Duodenal mucosa (tissue), 2 donors: ENCODE measurements at regions not wholly inside any gene's neighbourhood (a gene's known extent, or its start where the extent isn't known, plus 50 kb on each side); places are given as distances from the start of the nearest gene placed in this dataset.

Source experiments
- H3K27ac ChIP-seq: one replicate; pipeline ENCODE4 v1.7.0; 2013; ENCODE audit warnings: low read depth, low read length
- H3K27me3 ChIP-seq, 2 donors: one replicate each; pipeline ENCODE4 v1.7.0; 2013; ENCODE audit warnings: low read length in 2 of 2, control low read depth in 1 of 2; ENCODE audit not compliant: insufficient read depth in 2 of 2, control insufficient read depth in 1 of 2
- H3K36me3 ChIP-seq, 2 donors: one replicate each; pipeline ENCODE4 v1.7.0; 2013; ENCODE audit warnings: low read length in 2 of 2, control low read depth in 1 of 2; ENCODE audit not compliant: insufficient read depth in 2 of 2, control insufficient read depth in 1 of 2
- H3K4me1 ChIP-seq, 2 donors: one replicate each; pipeline ENCODE4 v1.7.0; 2013; ENCODE audit warnings: low read length in 2 of 2, control low read depth in 1 of 2; ENCODE audit not compliant: insufficient read depth in 2 of 2, control insufficient read depth in 1 of 2
- H3K4me3 ChIP-seq, 2 donors: one replicate each; pipeline ENCODE4 v1.7.0; 2013; ENCODE audit warnings: low read length in 2 of 2, low read depth in 1 of 2
- H3K9ac ChIP-seq, 2 donors: one replicate each; pipeline ENCODE4 v1.7.0; 2013; ENCODE audit warnings: low read length in 2 of 2, low read depth in 1 of 2
- H3K9me3 ChIP-seq, 2 donors: one replicate each; pipeline ENCODE4 v1.7.0; 2013; ENCODE audit warnings: low read length in 2 of 2, control low read depth in 1 of 2; ENCODE audit not compliant: control insufficient read depth in 1 of 2

GRCh38 chr9:17003576-17004240, 131.1 kb upstream of the CNTLN start:
- peaks cover 0 to 3% of the 10 kb centered on the region in 2 donors for H3K4me1 ChIP-seq
- H3K4me3 ChIP-seq = no peak overlapping the region
- H3K9ac ChIP-seq = no peak overlapping the region
- H3K27ac ChIP-seq = no peak overlapping the region
- H3K9me3 ChIP-seq = no peaks in the 10 kb centered on the region
- no peaks in the 10 kb centered on the region for H3K27me3 ChIP-seq
- no peaks in the 10 kb centered on the region for H3K36me3 ChIP-seq

DNA sequence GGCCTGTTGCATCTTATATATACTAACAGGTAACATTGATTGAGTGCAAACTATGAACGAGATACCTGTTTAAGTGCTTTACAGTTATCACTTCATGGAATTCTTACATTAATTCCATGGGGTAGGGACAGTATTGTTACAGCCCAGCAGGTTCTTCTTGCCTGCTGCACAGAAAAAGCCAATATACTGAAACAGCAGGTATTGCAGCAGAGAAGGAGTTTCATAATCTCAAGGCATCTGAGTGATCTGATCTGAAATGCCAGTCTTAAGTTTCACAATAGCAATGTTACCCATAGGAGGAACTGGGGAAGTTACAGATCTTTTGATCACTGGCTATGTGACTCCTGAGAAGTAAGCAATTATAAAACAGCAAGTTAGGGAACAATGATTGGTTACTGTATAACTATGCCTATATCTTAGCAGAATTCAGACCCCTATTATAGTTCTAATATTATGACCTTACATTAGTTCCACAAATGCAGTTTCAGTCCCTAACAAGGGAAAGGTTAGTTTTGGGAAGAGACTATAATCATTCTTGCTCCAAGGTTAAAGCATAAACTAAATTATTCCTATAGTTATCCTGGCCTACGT, 126.5 kb upstream of the BNC2 start:
- no peaks in the 10 kb centered on the region for H3K4me1 ChIP-seq

DNA sequence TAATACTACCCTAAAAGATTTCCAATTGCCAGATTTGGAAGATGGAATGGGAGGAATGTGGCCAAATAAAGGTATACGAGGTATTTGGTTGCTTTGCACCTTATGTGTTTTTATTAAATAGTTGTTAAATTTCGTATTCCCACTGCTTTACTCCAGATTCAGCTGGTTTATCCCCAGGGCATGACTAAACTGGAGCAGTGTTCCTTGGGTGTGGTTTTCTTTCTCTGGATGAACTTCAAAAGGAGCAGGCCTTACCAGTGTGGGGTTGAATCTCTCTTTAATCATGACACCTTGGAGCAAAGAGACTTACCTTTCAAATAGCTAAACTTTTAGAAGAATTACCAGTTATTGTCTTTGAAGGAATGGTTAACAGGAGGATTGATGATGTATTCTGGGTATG, 121.7 kb upstream of the BNC2 start:
- Histone ChIP-seq H3K36me3 (no peaks in the 10 kb centered on the region), H3K27ac (no peak overlapping the region), H3K9me3 (peaks cover 9 to 11% of the 10 kb centered on the region in 2 donors), H3K9ac (no peak overlapping the region), H3K4me1 (no peaks in the 10 kb centered on the region), H3K4me3 (no peak overlapping the region), H3K27me3 (no peaks in the 10 kb centered on the region)

More for the DNA sequence above, 126.5 kb upstream of the BNC2 start:
- H3K9ac ChIP-seq = no peak overlapping the region
- H3K27ac ChIP-seq = no peak overlapping the region
- no peaks in the 10 kb centered on the region for H3K27me3 ChIP-seq
- H3K9me3 ChIP-seq = peaks cover 14 to 19% of the 10 kb centered on the region in 2 donors
- H3K4me3 ChIP-seq = no peak overlapping the region
- H3K36me3 ChIP-seq = no peaks in the 10 kb centered on the region

GRCh38 chr9:16987026-16987425, 116.6 kb upstream of the BNC2 start:
- no peaks in the 10 kb centered on the region for H3K27me3 ChIP-seq
- H3K4me3 ChIP-seq = no peak overlapping the region
- no peak overlapping the region for H3K27ac ChIP-seq
- no peaks in the 10 kb centered on the region for H3K4me1 ChIP-seq
- H3K9me3 ChIP-seq = no peaks in the 10 kb centered on the region
- H3K9ac ChIP-seq = no peak overlapping the region
- no peaks in the 10 kb centered on the region for H3K36me3 ChIP-seq

DNA sequence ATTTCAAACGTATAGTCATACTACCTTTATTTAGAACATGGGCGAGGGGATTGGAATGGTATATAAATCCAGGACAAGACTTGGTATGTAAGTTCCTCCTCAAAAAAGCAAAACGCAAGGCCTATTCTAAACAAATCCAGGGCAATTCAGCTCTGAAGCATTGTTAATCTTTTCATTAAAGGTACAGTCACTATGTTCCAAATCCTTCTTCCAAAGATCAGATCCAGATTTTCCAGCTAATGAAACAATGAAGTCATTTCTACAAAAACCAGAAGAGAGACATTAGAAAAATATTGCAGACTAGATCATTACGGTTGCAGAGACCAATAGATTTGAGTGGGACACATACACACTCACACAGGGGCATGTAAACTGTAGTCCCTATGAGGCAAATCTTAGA, 116.1 kb upstream of the BNC2 start:
- Histone ChIP-seq H3K9me3 (no peaks in the 10 kb centered on the region), H3K9ac (no peak overlapping the region), H3K4me3 (no peak overlapping the region), H3K36me3 (no peaks in the 10 kb centered on the region), H3K4me1 (no peaks in the 10 kb centered on the region), H3K27ac (no peak overlapping the region), H3K27me3 (no peaks in the 10 kb centered on the region)

DNA sequence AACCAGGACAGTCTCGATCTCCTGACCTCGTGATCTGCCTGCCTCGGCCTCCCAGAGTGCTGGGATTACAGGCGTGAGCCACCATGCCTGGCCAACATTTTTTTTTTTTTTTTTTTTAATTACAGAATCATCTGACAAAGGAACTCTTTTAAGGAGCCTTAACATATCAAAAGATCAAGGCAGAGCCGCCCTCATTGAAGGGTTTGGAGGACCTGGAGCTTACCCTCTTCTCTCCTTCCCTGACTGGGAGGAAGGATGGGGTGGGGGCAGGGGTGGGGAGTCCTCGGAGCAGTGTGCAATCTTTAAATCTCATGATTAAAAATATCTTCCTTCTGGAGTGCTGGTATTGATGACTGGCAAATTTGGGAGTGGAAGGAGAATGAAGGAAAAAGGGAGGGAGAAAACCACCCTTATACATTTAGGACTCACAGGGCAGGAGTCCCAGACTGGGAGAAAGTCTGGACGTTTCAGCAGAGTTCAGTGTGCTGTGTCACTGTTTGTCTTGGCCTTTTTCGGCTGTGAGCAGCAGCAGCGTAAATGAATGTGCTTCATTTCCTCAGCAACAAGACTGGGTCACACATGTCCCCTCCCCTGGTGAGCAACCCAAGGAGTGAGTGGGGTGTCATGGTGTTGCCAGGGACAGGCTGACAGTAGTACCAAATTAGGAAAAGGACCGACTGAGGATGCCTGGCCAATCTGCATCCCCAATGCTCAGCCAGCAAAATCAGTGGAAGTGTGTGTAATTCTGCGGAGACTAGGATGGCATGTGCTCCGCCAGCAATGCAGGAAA, 115.3 kb upstream of the BNC2 start:
- Histone ChIP-seq H3K4me3 (no peak overlapping the region), H3K9me3 (no peaks in the 10 kb centered on the region), H3K36me3 (no peaks in the 10 kb centered on the region), H3K27me3 (no peaks in the 10 kb centered on the region), H3K27ac (no peak overlapping the region), H3K4me1 (no peaks in the 10 kb centered on the region), H3K9ac (no peak overlapping the region)

DNA sequence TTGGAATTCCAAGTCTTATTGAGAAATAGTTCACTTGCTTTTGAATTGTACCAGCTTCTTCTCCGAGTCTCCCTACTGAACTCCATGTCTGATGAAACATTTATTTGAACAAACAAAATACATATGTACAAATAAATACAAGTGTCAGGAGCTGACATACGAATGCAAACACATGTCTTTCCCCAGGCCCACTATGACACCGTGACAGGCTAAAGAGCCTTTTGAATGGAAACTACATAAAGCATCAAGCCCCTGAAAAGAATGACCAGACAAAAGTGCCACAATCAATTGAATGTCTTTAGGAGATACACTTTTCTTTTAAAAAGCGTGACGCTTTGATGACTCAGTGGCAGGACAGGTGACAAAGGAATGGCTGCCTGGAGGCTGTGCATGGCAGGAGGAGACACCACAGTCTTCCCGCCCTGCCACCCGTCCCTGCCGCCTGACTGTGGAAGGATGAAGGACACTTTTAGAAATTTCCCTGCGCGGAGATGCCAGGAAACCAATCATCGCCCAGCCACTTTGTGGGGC, 112.4 kb upstream of the BNC2 start:
- Histone ChIP-seq H3K36me3 (no peaks in the 10 kb centered on the region), H3K9me3 (no peaks in the 10 kb centered on the region), H3K27me3 (no peaks in the 10 kb centered on the region), H3K4me1 (no peaks in the 10 kb centered on the region), H3K27ac (no peak overlapping the region), H3K4me3 (no peak overlapping the region), H3K9ac (no peak overlapping the region)

- Histone ChIP-seq H3K9ac (no peak overlapping the region), H3K36me3 (no peaks in the 10 kb centered on the region), H3K4me1 (no peaks in the 10 kb centered on the region), H3K9me3 (no peaks in the 10 kb centered on the region), H3K4me3 (no peak overlapping the region), H3K27ac (no peak overlapping the region), H3K27me3 (no peaks in the 10 kb centered on the region)
These were observed 106.0 kb upstream of the BNC2 start for GRCh38 chr9:16976427-16976826.

DNA sequence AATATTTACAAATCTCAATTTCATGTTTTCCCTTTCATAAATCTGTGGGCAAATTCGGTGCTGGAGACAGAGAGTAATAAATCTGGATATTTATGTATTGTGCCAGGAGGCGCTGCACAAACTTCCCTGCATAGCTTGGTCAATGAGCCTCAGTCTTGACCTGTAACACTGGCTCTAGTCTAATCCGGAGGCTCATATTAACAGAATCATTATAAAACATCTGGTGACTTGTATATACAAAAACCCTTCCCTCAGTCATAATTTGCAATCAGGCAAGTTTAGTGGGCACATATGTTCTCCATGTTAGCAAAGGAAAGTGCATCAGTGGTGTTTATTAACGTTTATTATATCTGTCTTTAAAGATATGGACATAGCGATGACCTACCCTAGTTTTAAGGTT, 104.0 kb upstream of the BNC2 start:
- no peak overlapping the region for H3K9ac ChIP-seq
- H3K27ac ChIP-seq = no peak overlapping the region
- no peaks in the 10 kb centered on the region for H3K9me3 ChIP-seq
- H3K27me3 ChIP-seq = no peaks in the 10 kb centered on the region
- no peaks in the 10 kb centered on the region for H3K4me1 ChIP-seq
- H3K36me3 ChIP-seq = no peaks in the 10 kb centered on the region
- no peak overlapping the region for H3K4me3 ChIP-seq

GRCh38 chr9:16970321-16970720, 99.9 kb upstream of the BNC2 start:
- H3K27me3 ChIP-seq = no peaks in the 10 kb centered on the region
- H3K27ac ChIP-seq = no peak overlapping the region
- H3K4me1 ChIP-seq = no peaks in the 10 kb centered on the region
- H3K36me3 ChIP-seq = no peaks in the 10 kb centered on the region
- no peak overlapping the region for H3K9ac ChIP-seq
- no peak overlapping the region for H3K4me3 ChIP-seq
- H3K9me3 ChIP-seq = no peaks in the 10 kb centered on the region
